Spinal cord (tissue), 9 donors: ENCODE measurements at regions not wholly inside any gene's neighbourhood (a gene's known extent, or its start where the extent isn't known, plus 50 kb on each side); places are given as distances from the start of the nearest gene placed in this dataset.

Experiments used
- DNase-seq, 6 donors: peaks; one replicate each; pipeline versions ENCODE4 v3.0.0 to v3.0.0-alpha.2; 2013 to 2015; ENCODE audit warnings: low spot score in 6 of 6, low read depth in 4 of 6
- H3K27ac ChIP-seq: one replicate; pipeline ENCODE4 v1.5.1; 2013; ENCODE audit warnings: low read depth, low read length, control low read depth
- H3K27me3 ChIP-seq: one replicate; pipeline ENCODE4 v1.6.1; 2013; ENCODE audit warnings: low read length; ENCODE audit not compliant: control insufficient read depth, insufficient read depth
- H3K36me3 ChIP-seq: one replicate; pipeline ENCODE4 v1.6.1; 2013; ENCODE audit warnings: low read length; ENCODE audit not compliant: control insufficient read depth, insufficient read depth
- H3K4me1 ChIP-seq: one replicate; pipeline ENCODE4 v1.6.1; 2013; ENCODE audit warnings: low read length; ENCODE audit not compliant: control insufficient read depth, insufficient read depth
- H3K4me3 ChIP-seq: one replicate; pipeline ENCODE4 v1.5.1; 2013; ENCODE audit warnings: low read depth, low read length, control low read depth
- H3K9me3 ChIP-seq: one replicate; pipeline ENCODE4 v1.6.1; 2013; ENCODE audit warnings: low read length; ENCODE audit not compliant: control insufficient read depth, insufficient read depth
- WGBS: methylation state at CpG from one replicate; pipeline ENCODE4 v1.1.5; 2013; ENCODE audit warnings: missing lambda C conversion rate; ENCODE audit not compliant: insufficient coverage; 5-methylcytosine and 5-hydroxymethylcytosine counted together
- donor health status: healthy.

GRCh38 chr17:55865072-55865762, 114.4 kb downstream of the PCTP start:
- no peaks in the 10 kb centered on the region for H3K4me1 ChIP-seq

GRCh38 chr17:55870044-55870443, 119.2 kb downstream of the PCTP start:
- H3K27ac ChIP-seq, result no peak overlapping the region

More at GRCh38 chr17:55865072-55865762, 114.4 kb downstream of the PCTP start:
- H3K27me3 ChIP-seq, result no peaks in the 10 kb centered on the region
- no peak overlapping the region for H3K27ac ChIP-seq
- H3K36me3 ChIP-seq, result no peaks in the 10 kb centered on the region
- H3K4me3 ChIP-seq, result no peak overlapping the region
- no peaks in the 10 kb centered on the region for H3K9me3 ChIP-seq
- no peak for DNase-seq

DNA sequence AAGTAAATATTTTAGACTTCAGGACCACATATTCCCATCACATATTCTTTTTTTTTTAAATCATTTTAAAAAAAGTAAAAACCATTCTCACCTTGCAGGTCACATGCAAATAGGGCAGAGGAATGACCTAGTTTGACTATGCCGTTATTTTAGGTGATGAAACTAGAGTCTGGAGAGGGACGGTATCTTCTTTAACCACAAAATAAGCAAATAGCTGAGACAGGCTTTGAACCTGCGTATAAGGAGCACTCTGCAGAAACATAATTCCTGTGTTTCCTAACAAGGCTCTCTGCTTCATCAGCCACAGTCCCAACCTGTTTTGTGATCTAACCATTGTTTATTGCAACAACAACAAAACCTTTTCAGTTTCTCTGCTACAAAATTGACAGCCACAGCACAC, 121.5 kb downstream of the PCTP start:
- no peak for DNase-seq
- no peaks in the 10 kb centered on the region for H3K27me3 ChIP-seq
- 82% methylated on average over 1 of the region's 3 CpGs for WGBS
- H3K9me3 ChIP-seq, result no peaks in the 10 kb centered on the region
- H3K27ac ChIP-seq, result no peak overlapping the region
- no peaks in the 10 kb centered on the region for H3K4me1 ChIP-seq
- no peak overlapping the region for H3K4me3 ChIP-seq
- H3K36me3 ChIP-seq, result no peaks in the 10 kb centered on the region

More at GRCh38 chr17:55870044-55870443, 119.2 kb downstream of the PCTP start:
- H3K9me3 ChIP-seq, result no peaks in the 10 kb centered on the region
- no peak overlapping the region for H3K4me3 ChIP-seq
- no peak for DNase-seq
- H3K36me3 ChIP-seq, result no peaks in the 10 kb centered on the region
- H3K4me1 ChIP-seq, result no peaks in the 10 kb centered on the region
- no peaks in the 10 kb centered on the region for H3K27me3 ChIP-seq

- no peaks in the 10 kb centered on the region for H3K27me3 ChIP-seq
- H3K4me1 ChIP-seq, result no peaks in the 10 kb centered on the region
- no peak overlapping the region for H3K27ac ChIP-seq
- 79% methylated on average over 3 of the region's 4 CpGs for WGBS
- no peaks in the 10 kb centered on the region for H3K36me3 ChIP-seq
- no peak for DNase-seq
- no peaks in the 10 kb centered on the region for H3K9me3 ChIP-seq
- no peak overlapping the region for H3K4me3 ChIP-seq
Measured at GRCh38 chr17:55873017-55873758, 122.3 kb downstream of the PCTP start.

- no peaks in the 10 kb centered on the region for H3K36me3 ChIP-seq
- H3K4me1 ChIP-seq, result no peaks in the 10 kb centered on the region
- H3K4me3 ChIP-seq, result no peak overlapping the region
- no peaks in the 10 kb centered on the region for H3K9me3 ChIP-seq
- no CpG with 5 or more reads among the region's 1 CpG for WGBS
- no peaks in the 10 kb centered on the region for H3K27me3 ChIP-seq
- H3K27ac ChIP-seq, result no peak overlapping the region
- no peak for DNase-seq
Measured at GRCh38 chr17:55883149-55883548, 132.3 kb downstream of the PCTP start.

DNA sequence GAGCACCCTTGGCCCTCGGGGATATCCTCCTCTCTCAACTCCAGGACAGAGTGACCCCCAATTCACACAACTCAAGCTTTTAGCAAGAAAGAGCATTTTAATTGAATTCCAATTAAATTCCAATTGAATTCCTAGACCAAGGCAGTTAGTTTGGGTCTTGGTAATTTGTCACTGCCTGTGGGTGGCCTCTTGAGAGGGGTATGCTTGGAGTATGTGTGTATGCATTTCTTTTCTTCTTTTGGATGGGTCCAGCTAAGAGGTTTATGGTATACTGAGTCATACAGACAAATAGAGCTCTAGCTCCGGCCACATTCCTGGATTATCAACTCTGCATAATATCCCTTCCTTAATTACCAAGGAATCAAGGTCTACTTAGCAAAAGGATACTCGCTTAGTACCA, 136.7 kb downstream of the PCTP start:
- H3K9me3 ChIP-seq, result peaks cover 1% of the 10 kb centered on the region
- WGBS, result 100% methylated on average over 1 of the region's 3 CpGs
- no peak overlapping the region for H3K4me3 ChIP-seq
- H3K4me1 ChIP-seq, result no peaks in the 10 kb centered on the region
- H3K27me3 ChIP-seq, result no peaks in the 10 kb centered on the region
- H3K27ac ChIP-seq, result no peak overlapping the region
- DNase-seq, result no peak
- H3K36me3 ChIP-seq, result no peaks in the 10 kb centered on the region

GRCh38 chr17:55889271-55889670, 138.4 kb downstream of the PCTP start:
- Histone ChIP-seq H3K27me3 (no peaks in the 10 kb centered on the region), H3K9me3 (peaks cover 1% of the 10 kb centered on the region), H3K4me3 (no peak overlapping the region), H3K4me1 (no peaks in the 10 kb centered on the region), H3K27ac (no peak overlapping the region), H3K36me3 (no peaks in the 10 kb centered on the region)
- no CpG with 5 or more reads among the region's 1 CpG for WGBS
- DNase-seq, result no peak

GRCh38 chr17:55895112-55895759, 144.4 kb downstream of the PCTP start:
- 88% methylated on average over 1 of the region's 5 CpGs for WGBS
- Histone ChIP-seq H3K4me1 (no peaks in the 10 kb centered on the region), H3K9me3 (peaks cover 1% of the 10 kb centered on the region)

GRCh38 chr17:55897301-55897700, 146.4 kb downstream of the PCTP start:
- Histone ChIP-seq H3K4me3 (no peak overlapping the region), H3K4me1 (no peaks in the 10 kb centered on the region), H3K27me3 (no peaks in the 10 kb centered on the region), H3K9me3 (no peaks in the 10 kb centered on the region), H3K27ac (no peak overlapping the region), H3K36me3 (no peaks in the 10 kb centered on the region)
- WGBS, result 100% methylated on average over 1 of the region's 4 CpGs
- DNase-seq, result no peak

More at GRCh38 chr17:55895112-55895759, 144.4 kb downstream of the PCTP start:
- Histone ChIP-seq H3K36me3 (no peaks in the 10 kb centered on the region), H3K27me3 (no peaks in the 10 kb centered on the region), H3K27ac (no peak overlapping the region), H3K4me3 (no peak overlapping the region)
- no peak for DNase-seq
